ENCODE measurements at regions not wholly inside any gene's neighbourhood (a gene's known extent, or its start where the extent isn't known, plus 50 kb on each side); places are given as distances from the start of the nearest gene placed in this dataset.
A peak's percentile ranks its signal among the peaks of the same experiment; 100 is the strongest.

GRCh38 chr2:12816379-12817306 is 99.9 kb downstream of the TRIB2 start:
- WGBS, 2 donors: 93 to 95% methylated on average over 4 of the region's 4 CpGs

GRCh38 chr2:12817870-12818269 is 101.1 kb downstream of the TRIB2 start:
- H3K27ac ChIP-seq: peak overlapping the region in 3 of 4 donors; percentile 61 to 86 (median 77)
- H3K4me3 ChIP-seq: no peak overlapping the region
- H3K27me3 ChIP-seq: no peaks in the 10 kb centered on the region
- H3K9me3 ChIP-seq: no peaks in the 10 kb centered on the region
- H3K36me3 ChIP-seq: no peaks in the 10 kb centered on the region
- 86 to 95% methylated on average over 3 of the region's 3 CpGs for WGBS, 2 donors
- peaks cover 0 to 27% (median 8%) of the 10 kb centered on the region in 4 donors for H3K4me1 ChIP-seq
- TF ChIP-seq POLR2A (IDR thresholded peaks at IDR 0.05) (no peak), EP300 (IDR thresholded peaks at IDR 0.05) (no peak), CTCF (IDR thresholded peaks at IDR 0.05) (no peak)
- DNase-seq (ENCODE audit: low spot score in 2 of 2): no peak

More at GRCh38 chr2:12816379-12817306, 99.9 kb downstream of the TRIB2 start:
- H3K9me3 ChIP-seq: no peaks in the 10 kb centered on the region
- TF ChIP-seq POLR2A (IDR thresholded peaks at IDR 0.05) (no peak), EP300 (IDR thresholded peaks at IDR 0.05) (no peak), CTCF (IDR thresholded peaks at IDR 0.05) (no peak)
- no peak overlapping the region for H3K27ac ChIP-seq
- H3K4me1 ChIP-seq: peaks cover 0 to 27% (median 8%) of the 10 kb centered on the region in 4 donors
- no peak for DNase-seq (ENCODE audit: low spot score in 2 of 2)
- H3K36me3 ChIP-seq: no peaks in the 10 kb centered on the region
- no peak overlapping the region for H3K4me3 ChIP-seq
- H3K27me3 ChIP-seq: no peaks in the 10 kb centered on the region

- H3K4me3 ChIP-seq: no peak overlapping the region
- WGBS, 2 donors: 69 to 72% methylated on average over 11 of the region's 11 CpGs
These were observed 101.8 kb downstream of the TRIB2 start for GRCh38 chr2:12818416-12819102.

GRCh38 chr2:12819103-12819475 is 102.4 kb downstream of the TRIB2 start:
- 2 to 11% methylated on average over 3 of the region's 3 CpGs for WGBS, 2 donors
- DNase-seq (ENCODE audit: low spot score in 2 of 2): peak; percentile 65 to 92
- no peaks in the 10 kb centered on the region for H3K36me3 ChIP-seq
- peak; percentile 61 to 97 for TF ChIP-seq EP300 (IDR thresholded peaks at IDR 0.05)
- no peak for TF ChIP-seq CTCF (IDR thresholded peaks at IDR 0.05)
- H3K4me3 ChIP-seq: no peak overlapping the region
- no peaks in the 10 kb centered on the region for H3K9me3 ChIP-seq
- peak overlapping the region; percentile 61 to 86 (median 74) for H3K27ac ChIP-seq
- peaks cover 0 to 35% (median 8%) of the 10 kb centered on the region in 4 donors for H3K4me1 ChIP-seq
- no peaks in the 10 kb centered on the region for H3K27me3 ChIP-seq

More at GRCh38 chr2:12818416-12819102, 101.8 kb downstream of the TRIB2 start:
- no peaks in the 10 kb centered on the region for H3K9me3 ChIP-seq
- H3K4me1 ChIP-seq: peaks cover 0 to 30% (median 8%) of the 10 kb centered on the region in 4 donors
- H3K36me3 ChIP-seq: no peaks in the 10 kb centered on the region
- no peaks in the 10 kb centered on the region for H3K27me3 ChIP-seq
- no peak for DNase-seq (ENCODE audit: low spot score in 2 of 2)
- no peak for TF ChIP-seq CTCF (IDR thresholded peaks at IDR 0.05)
- no peak for TF ChIP-seq POLR2A (IDR thresholded peaks at IDR 0.05)
- no peak for TF ChIP-seq EP300 (IDR thresholded peaks at IDR 0.05)
- H3K27ac ChIP-seq: peak overlapping the region; percentile 61 to 86 (median 74)

GRCh38 chr2:12819721-12820120 is 103.0 kb downstream of the TRIB2 start:
- no peaks in the 10 kb centered on the region for H3K27me3 ChIP-seq
- H3K4me3 ChIP-seq: no peak overlapping the region
- 42 to 48% methylated on average over 3 of the region's 3 CpGs for WGBS, 2 donors
- no peaks in the 10 kb centered on the region for H3K36me3 ChIP-seq
- peaks cover 0 to 41% (median 8%) of the 10 kb centered on the region in 4 donors for H3K4me1 ChIP-seq
- H3K27ac ChIP-seq: peak overlapping the region; percentile 61 to 86 (median 74)
- H3K9me3 ChIP-seq: no peaks in the 10 kb centered on the region
- no peak for DNase-seq (ENCODE audit: low spot score in 2 of 2)
- no peak for TF ChIP-seq EP300 (IDR thresholded peaks at IDR 0.05)
- no peak for TF ChIP-seq CTCF (IDR thresholded peaks at IDR 0.05)
- no peak for TF ChIP-seq POLR2A (IDR thresholded peaks at IDR 0.05)

Measured in tibial nerve (tissue), 4 donors.